ENCODE measurements at regions not wholly inside any gene's neighbourhood (a gene's known extent, or its start where the extent isn't known, plus 50 kb on each side); places are given as distances from the start of the nearest gene placed in this dataset.

- no peaks in the 10 kb centered on the region for H4K20me1 ChIP-seq (ENCODE audit: insufficient read depth)
- intact Hi-C loops (cut with micrococcal nuclease) = no loop called here
- H2AFZ ChIP-seq (ENCODE audit: low read depth, low read length, poor library complexity, severe bottlenecking) = no peak overlapping the region
- peaks cover 2 to 8% of the 10 kb centered on the region in 2 experiments; a peak in 3 of 4 replicates for H3K4me1 ChIP-seq (ENCODE audit: control insufficient read depth in 1 of 2, insufficient read depth in 2 of 2, low read length in 2 of 2)
- no peak overlapping the region for H3K4me2 ChIP-seq (ENCODE audit: low read length)
- RAD21 ChIA-PET (ENCODE audit: low non-redundant PET in 1 of 2, low total read pairs in 2 of 2, uncharacterized antibody in 2 of 2, unreplicated experiment in 2 of 2) = no interaction called here
- TF ChIP-seq JUND (IDR thresholded peaks at IDR 0.05) (no peak), ELF1 (IDR thresholded peaks at IDR 0.05; ENCODE audit: borderline replicate concordance, low read depth) (no peak), CTCF (IDR thresholded peaks at IDR 0.05 in 2 of 3, conservative IDR thresholded peaks at IDR 0.05 in 1 of 3; ENCODE audit: borderline replicate concordance in 1 of 3, insufficient read depth in 1 of 3, low read depth in 2 of 3, low read length in 2 of 3) (no peak), SRF (IDR thresholded peaks at IDR 0.05; ENCODE audit: low read depth) (no peak), SIN3A (IDR thresholded peaks at IDR 0.05; ENCODE audit: low read depth) (no peak), EZH2phosphoT487 (IDR thresholded peaks at IDR 0.05; ENCODE audit: borderline replicate concordance) (no peak), ZNF274 (IDR thresholded peaks at IDR 0.05; ENCODE audit: low read depth, low read length) (no peak), RAD21 (IDR thresholded peaks at IDR 0.05; ENCODE audit: low read depth) (no peak), ZBTB33 (IDR thresholded peaks at IDR 0.05; ENCODE audit: extremely low read depth, insufficient replicate concordance, low read length) (no peak), TCF7L2 (IDR thresholded peaks at IDR 0.05; ENCODE audit: borderline replicate concordance, extremely low read depth, insufficient read depth, insufficient read length) (no peak), EGR1 (IDR thresholded peaks at IDR 0.05; ENCODE audit: low read depth) (no peak), POLR2A (IDR thresholded peaks at IDR 0.05; ENCODE audit: borderline replicate concordance, extremely low read depth, insufficient read depth, insufficient read length) (no peak), YY1 (IDR thresholded peaks at IDR 0.05; ENCODE audit: extremely low read depth, insufficient replicate concordance, low read depth, low read length) (no peak), MAX (IDR thresholded peaks at IDR 0.05) (no peak), CBX3 (IDR thresholded peaks at IDR 0.05; ENCODE audit: low read depth) (no peak), ZFX (IDR thresholded peaks at IDR 0.05) (no peak), CEBPB (IDR thresholded peaks at IDR 0.05; ENCODE audit: low read depth) (no peak), EZH2 (IDR thresholded peaks at IDR 0.05) (no peak), ATF3 (IDR thresholded peaks at IDR 0.05) (no peak), SP1 (IDR thresholded peaks at IDR 0.05; ENCODE audit: low read depth) (no peak)
- no peak overlapping the region for H3K27ac ChIP-seq (ENCODE audit: low read depth, low read length)
- ATAC-seq (no peak), DNase-seq (ENCODE audit: low read depth, low spot score) (no peak)
- no TSS peak for BruUV-seq (replicated peaks)
- H3K27me3 ChIP-seq (ENCODE audit: insufficient read depth, low read length) = no peaks in the 10 kb centered on the region
- H3K9ac ChIP-seq (ENCODE audit: low read length) = no peak overlapping the region
- H3K9me3 ChIP-seq (ENCODE audit: control insufficient read depth in 1 of 2, insufficient read depth in 1 of 2, low read depth in 1 of 2, low read length in 2 of 2) = no peaks in the 10 kb centered on the region
- H3K9me2 ChIP-seq (ENCODE audit: insufficient read depth) = no peaks in the 10 kb centered on the region
- H3K79me2 ChIP-seq (ENCODE audit: insufficient read depth, low read length) = no peaks in the 10 kb centered on the region
- no peak overlapping the region for H3K4me3 ChIP-seq (replicated peaks in 1 of 2; ENCODE audit: low read depth in 1 of 2, low read length in 2 of 2)
- POLR2A ChIA-PET = no interaction called here
- CTCF ChIA-PET = no interaction called here
- no peaks in the 10 kb centered on the region for H3K36me3 ChIP-seq (ENCODE audit: control insufficient read depth in 1 of 2, insufficient read depth in 2 of 2, low read length in 2 of 2)
Observed at GRCh38 chr2:8543383-8544170, 138.3 kb upstream of the ID2 start.
